ENCODE measurements at regions not wholly inside any gene's neighbourhood (a gene's known extent, or its start where the extent isn't known, plus 50 kb on each side); places are given as distances from the start of the nearest gene placed in this dataset.

GRCh38 chr2:23243073-23243659 lies 141.8 kb upstream of the KLHL29 start:
- DNase-seq: no peak

DNA sequence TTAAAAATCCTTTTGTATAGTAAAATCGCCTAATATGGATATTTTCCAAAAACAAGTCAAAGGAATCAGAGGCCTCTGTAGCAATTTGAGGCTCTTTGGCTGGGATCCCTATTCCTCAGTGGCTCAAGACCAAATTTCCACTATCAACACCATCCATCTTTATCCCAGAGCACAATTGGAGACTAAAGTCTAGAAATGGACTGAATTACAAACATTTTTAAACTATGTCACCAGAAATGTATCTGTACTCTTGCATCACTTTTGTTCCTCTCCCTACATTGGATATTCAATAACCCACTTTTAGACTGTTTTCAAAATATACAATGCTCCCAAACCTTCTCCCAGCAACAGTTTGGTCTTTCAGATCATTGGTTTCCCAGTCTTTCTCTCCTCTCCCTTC lies 140.4 kb upstream of the KLHL29 start:
- no peak for DNase-seq

DNA sequence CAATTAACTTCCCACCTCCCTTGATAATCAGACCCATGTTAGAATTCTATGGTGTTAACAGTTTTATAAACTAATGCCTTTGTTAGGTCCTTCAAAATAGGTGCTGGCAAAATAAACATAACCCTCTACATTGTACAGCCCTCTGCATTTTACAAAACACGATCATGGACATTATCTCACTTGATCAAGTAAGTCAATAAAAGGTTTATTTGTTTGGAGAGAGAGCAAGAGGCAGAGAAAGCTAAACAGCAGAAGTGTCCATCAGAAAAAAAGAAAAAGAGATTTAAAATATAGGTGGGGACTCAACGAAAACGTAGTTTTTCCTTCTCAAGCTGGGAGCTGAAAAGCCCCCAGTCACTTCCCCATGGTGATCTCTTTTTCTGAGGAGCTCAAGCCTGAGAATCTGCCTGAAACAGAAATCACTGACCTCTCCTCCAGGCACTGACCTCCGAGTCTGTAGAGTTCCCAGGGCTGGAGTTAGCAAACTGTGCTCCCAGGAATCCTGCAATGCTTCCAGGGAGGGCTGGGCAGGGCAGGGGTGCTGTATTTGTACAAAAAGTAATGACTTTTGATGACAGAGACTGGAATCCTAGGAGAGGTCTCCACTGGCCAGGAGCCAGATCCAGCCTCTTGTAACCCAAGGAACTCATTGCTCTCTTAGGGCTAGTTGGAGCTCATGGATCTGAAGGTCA lies 137.8 kb upstream of the KLHL29 start:
- no peak for DNase-seq

GRCh38 chr2:23248667-23249066 lies 136.3 kb upstream of the KLHL29 start:
- no peak for DNase-seq

DNA sequence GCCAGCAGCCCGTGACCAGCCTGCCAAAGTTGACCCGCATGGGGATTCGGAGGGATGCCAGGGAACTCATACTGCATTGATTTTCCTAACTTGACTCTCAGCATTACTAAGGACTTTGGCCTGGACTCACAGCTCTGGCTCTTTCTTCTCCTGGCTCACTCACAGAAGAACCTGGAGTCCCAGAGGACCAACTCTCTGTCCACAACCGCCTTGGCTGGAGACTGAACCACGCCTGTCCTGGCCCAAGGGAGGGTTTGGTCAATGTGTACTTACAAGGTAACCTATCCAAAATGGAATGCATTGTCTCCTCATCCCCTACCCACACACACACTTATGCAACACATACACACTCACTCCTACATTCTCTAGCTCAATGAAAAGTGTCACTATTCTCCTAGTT lies 135.6 kb upstream of the KLHL29 start:
- no peak for DNase-seq

- DNase-seq: no peak
These were observed 134.6 kb upstream of the KLHL29 start for GRCh38 chr2:23250371-23250770.

- DNase-seq: no peak
These were observed 128.3 kb upstream of the KLHL29 start for GRCh38 chr2:23256643-23257042.

DNA sequence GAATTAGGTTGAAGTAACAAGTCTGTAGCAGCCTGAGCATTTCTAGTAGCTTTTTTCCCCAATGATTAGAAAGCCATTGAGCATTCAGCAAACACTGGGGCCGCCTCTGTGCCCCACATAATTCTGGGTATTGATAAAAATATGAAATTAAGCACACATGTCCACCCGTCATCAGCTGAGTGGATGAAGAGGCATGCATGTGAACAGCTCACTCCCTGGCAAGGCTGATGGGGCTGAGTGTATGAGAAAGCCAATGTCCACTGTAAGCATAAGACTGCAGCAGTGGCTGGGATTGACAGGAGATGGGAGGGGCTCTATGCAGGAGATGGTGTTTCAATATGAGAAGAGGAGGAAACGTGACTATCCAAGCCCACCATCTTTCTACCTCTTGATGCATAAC lies 124.4 kb upstream of the KLHL29 start:
- no peak for DNase-seq

DNA sequence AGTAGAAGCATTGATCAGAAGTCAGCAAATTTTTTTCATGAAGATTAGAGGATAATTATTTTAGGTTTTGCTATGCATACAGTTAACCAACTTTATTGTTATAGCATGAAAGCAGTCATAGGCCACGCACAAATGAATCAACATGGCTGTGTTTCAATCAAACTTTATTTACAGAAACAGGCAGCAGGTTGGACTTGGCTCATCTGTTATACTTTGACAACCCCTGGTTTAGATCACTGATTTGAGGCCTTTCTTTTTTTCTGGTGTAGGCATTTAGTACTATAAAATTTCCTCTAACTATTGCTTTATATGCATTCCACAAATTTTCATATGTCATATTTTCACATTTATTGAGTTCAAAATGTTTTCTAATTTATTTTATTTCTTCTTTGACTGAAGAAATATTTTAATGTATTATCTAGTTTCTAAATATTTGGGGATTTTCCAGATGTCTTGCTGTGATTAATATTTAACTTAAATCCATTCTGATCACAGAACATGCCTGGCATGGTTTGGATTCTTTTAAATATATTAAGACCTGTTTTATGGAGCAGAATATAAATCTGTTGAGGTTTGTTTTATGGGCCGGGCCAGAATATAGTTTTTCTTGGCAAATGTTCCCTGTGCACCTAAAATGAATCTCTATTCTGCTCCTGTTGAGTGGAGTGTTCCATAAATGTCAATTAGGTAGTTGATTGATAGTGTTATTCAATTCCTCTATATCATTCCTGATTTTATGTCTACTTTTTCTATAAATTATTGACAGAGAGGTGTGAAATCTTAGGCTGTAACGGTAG lies 116.3 kb upstream of the KLHL29 start:
- no peak for DNase-seq

GRCh38 chr2:23269747-23270146 lies 115.2 kb upstream of the KLHL29 start:
- DNase-seq: no peak

DNA sequence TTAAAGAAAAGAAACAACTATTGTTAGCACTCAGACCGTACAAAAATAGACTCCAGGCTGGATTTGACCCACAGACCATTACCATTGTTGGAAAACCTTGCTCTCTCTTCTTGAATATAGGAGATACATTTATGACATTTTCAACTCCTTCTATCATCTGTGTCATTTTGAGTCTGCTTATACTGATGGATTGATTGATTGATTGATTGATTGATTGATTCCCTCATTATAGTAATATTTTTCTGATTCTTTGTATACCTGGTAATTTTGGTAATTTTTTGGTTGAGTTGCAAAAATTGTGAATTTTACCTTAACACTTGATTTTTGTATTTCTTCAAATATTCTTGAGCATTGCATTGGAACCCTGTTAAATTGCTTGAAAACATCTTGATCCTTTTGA lies 114.2 kb upstream of the KLHL29 start:
- no peak for DNase-seq

DNA sequence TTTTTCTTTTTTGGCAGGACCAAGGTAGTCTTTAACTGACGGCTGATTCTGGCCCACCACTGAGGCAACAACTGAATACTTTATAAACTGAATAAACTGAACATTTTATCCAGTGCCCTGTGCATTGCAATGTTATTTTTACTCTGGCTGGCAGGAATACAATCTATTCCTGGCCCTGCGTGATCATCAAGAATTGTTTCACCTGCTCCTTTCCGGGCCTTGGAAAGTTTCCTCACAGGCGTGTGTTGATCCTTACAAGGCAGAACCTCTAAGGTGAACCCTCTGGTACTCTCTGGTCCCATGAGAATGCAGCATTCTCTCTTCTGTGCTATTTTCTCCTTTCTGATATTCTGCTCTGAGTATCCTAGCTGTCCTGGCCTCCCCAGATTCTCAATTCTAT lies 113.7 kb upstream of the KLHL29 start:
- DNase-seq: no peak

DNA sequence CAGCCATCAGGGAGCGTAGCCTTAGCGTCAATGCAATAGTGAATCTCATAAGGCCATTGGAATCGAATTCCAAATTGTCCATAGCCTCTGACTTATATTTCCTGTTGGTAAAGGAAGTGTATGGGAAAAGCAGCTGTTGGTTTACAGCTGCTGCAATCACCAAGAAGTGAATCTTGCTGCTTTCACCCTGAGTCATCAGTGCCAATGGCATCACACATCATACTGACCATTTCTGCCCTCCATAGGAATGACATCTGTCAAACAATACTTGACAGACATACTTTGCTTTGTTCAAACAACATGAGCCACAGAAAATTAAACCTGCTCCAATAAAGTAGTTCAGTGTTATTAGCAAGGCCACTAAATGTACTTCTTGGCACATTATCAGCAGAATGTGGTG lies 111.2 kb upstream of the KLHL29 start:
- DNase-seq: no peak

- DNase-seq: no peak
These were observed 104.6 kb upstream of the KLHL29 start for GRCh38 chr2:23280401-23280800.

- no peak for DNase-seq
These were observed 101.3 kb upstream of the KLHL29 start for GRCh38 chr2:23283653-23284052.

DNA sequence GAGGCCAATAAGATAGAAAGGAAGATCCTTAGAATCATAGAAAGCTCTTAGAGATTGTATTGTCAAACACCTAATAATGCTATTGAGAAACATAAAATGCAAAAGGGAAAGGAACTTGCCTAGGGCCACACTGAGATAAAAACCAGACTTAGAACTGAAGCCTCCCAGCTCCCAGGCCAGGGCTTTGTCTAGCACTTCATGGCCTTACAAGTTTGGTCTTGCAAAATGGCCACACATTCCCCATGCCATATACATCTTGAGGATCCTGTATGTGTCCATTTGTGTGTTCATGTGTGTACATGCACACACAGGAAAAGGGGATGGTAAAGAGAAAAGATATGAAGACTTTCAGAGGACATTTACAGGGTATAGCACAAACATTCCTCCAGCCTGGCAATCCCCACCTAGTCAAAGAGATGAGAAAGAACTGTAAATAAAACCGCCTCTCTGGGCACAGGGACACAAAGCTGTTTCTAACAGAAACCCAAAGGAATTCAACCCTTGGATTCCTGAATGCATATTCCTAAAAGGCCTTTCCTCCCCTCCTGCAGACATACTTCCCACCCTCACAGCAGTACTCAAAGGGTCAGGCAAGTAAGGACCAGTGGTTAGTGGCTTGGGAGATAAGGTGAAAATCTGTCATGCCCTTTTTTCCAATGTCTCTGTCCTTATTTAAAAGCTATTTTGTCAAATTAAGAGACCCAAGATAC lies 99.7 kb upstream of the KLHL29 start:
- no peak for DNase-seq

DNA sequence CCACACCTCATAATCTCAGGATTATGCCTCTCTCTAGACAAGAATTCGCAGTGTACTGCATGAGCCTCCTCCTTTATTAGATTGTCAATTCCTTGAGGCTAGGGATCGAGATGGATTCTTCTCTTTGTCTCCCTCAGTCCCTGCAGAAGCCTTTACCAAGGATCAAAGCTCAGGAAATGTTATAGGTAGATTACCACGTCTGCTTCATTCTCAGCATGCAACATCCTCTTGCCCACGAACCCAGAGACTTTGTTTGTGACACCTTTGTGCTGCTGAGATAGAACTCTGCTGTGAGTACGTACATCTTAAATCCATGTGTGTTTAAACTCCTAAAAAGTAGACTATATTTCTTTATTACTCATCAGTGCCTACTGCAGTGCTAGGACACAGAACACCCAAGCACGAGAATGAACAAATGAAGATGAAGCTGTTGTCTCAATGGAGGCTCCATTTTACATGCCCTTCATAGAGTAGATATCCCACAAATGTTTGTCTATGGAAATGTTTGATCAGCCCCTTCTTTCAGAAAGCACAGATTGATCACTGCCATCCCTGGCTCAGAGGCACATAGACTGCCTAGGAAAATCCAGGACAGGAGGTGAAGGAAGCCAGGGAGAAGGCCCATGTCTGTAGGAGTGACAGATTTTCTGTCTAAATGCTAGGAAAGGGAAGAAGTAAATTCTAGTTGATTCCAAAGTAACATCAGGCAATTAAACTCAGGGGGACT lies 98.8 kb upstream of the KLHL29 start:
- no peak for DNase-seq

- no peak for DNase-seq
These were observed 97.9 kb upstream of the KLHL29 start for GRCh38 chr2:23286758-23287704.

DNA sequence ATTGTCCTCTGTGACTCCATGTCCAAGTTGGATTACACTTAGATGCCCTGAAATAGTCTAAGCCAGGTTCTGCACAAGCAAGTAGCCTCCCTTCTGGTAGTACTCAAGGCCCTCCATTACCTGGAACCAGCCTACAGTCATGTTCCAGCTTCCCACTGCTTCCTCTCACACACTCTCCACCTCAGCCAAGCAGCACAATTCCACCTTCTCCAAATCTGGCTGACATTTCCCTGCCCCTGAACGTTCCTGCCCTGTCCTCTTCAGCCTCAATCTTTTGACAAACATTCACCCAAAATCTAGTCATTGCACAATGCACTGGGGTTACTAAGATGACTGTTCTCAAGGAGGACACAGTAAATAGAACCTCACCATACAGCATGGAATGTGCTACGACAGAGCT lies 95.3 kb upstream of the KLHL29 start:
- DNase-seq: no peak

- DNase-seq: no peak
These were observed 93.7 kb upstream of the KLHL29 start for GRCh38 chr2:23291239-23291638.

DNA sequence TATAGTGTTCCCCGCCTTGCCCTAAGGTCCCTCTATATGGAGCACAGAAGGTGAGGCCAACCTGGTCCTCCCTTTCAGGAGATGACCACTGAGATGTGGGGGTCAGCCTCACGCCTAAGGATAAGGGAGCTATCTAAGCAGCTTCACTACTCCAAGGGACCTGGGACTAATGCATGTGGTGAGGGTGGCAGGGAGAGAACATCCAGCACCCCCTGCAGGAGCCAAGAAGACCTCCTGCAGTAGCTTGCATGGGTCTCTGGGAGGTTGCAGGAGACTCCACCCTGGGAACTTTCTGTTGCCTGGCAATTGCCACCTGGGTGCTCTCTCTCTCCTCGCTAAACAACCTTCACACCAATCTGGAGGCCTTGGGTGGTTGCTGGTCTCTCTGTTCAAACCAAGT lies 93.0 kb upstream of the KLHL29 start:
- no peak for DNase-seq

GRCh38 chr2:23293063-23293462 lies 91.9 kb upstream of the KLHL29 start:
- DNase-seq: no peak

Measured in GF-D8 (cell line).